ENCODE measurements at regions not wholly inside any gene's neighbourhood (a gene's known extent, or its start where the extent isn't known, plus 50 kb on each side); places are given as distances from the start of the nearest gene placed in this dataset.

GRCh38 chr1:68795956-68796355, 299.1 kb upstream of the DEPDC1 start:
- no peak for TF ChIP-seq POLR2AphosphoS5 (IDR thresholded peaks at IDR 0.05; ENCODE audit: low read depth)
- no peak for TF ChIP-seq CTCF (IDR thresholded peaks at IDR 0.05; ENCODE audit: insufficient read depth, low read length)
- no peak for TF ChIP-seq GABPA (IDR thresholded peaks at IDR 0.05; ENCODE audit: low read depth)

Measured in HL-60 (cell line).